Spleen (tissue), 11 donors: ENCODE measurements at regions not wholly inside any gene's neighbourhood (a gene's known extent, or its start where the extent isn't known, plus 50 kb on each side); places are given as distances from the start of the nearest gene placed in this dataset.

Source experiments
- DNase-seq: peaks from one replicate; pipeline ENCODE4 v3.0.0-alpha.2; 2020
- H3K27ac ChIP-seq, 8 donors: fragments of 200-600 bp; sonication (generic) in 7 of 8; 1 replicate in 4 of 8; 2 replicates in 4 of 8; pipeline versions ENCODE4 v1.5.0 to v1.8.0; 2016 to 2021; ENCODE audit warnings: inconsistent platforms in 4 of 8, mild to moderate bottlenecking in 4 of 8, moderate library complexity in 1 of 8
- H3K27me3 ChIP-seq, 7 donors: fragments of 200-600 bp; sonication (generic) in 6 of 7; replicated peaks in 1 of 7; 1 replicate in 4 of 7; 2 replicates in 3 of 7; pipeline versions ENCODE4 v1.5.0 to v1.8.0; 2016 to 2021; ENCODE audit warnings: inconsistent platforms in 3 of 7, mild to moderate bottlenecking in 1 of 7
- H3K36me3 ChIP-seq, 6 donors: fragments of 200-600 bp; sonication (generic) in 5 of 6; 1 replicate in 4 of 6; 2 replicates in 2 of 6; pipeline versions ENCODE4 v1.5.0 to v1.8.0; 2016 to 2021; ENCODE audit warnings: inconsistent platforms in 2 of 6
- H3K4me1 ChIP-seq, 6 donors: fragments of 200-600 bp; sonication (generic) in 5 of 6; 1 replicate in 3 of 6; 2 replicates in 3 of 6; pipeline versions ENCODE4 v1.5.0 to v1.8.0; 2016 to 2021; ENCODE audit warnings: inconsistent platforms in 3 of 6
- H3K4me3 ChIP-seq, 8 donors: fragments of 200-600 bp; sonication (generic) in 7 of 8; 1 replicate in 4 of 8; 2 replicates in 4 of 8; pipeline versions ENCODE4 v1.5.0 to v1.8.0; 2016 to 2021; ENCODE audit warnings: inconsistent platforms in 4 of 8, mild to moderate bottlenecking in 4 of 8, moderate library complexity in 2 of 8
- H3K9me3 ChIP-seq, 8 donors: fragments of 200-600 bp; sonication (generic) in 7 of 8; 1 replicate in 4 of 8; 2 replicates in 4 of 8; pipeline versions ENCODE4 v1.5.0 to v1.8.0; 2016 to 2021; ENCODE audit warnings: inconsistent platforms in 4 of 8
- CTCF ChIP-seq, 11 experiments: fragments of 200-600 bp in 7 of 11; fragments of 450-650 bp in 4 of 11; sonication (generic) in 4 of 11; IDR thresholded peaks in 8 of 11; conservative IDR thresholded peaks in 3 of 11; 1 replicate in 7 of 11; 2 replicates in 4 of 11; pipeline versions ENCODE4 v1.4.0 to v1.8.0; 2016 to 2021; ENCODE audit warnings: antibody characterized with exemption in 11 of 11, inconsistent platforms in 4 of 11, mild to moderate bottlenecking in 1 of 11
- POLR2A ChIP-seq, 3 donors: fragments of 450-650 bp; IDR thresholded peaks; one replicate each; pipeline ENCODE4 v1.5.1; 2017; ENCODE audit warnings: antibody characterized with exemption in 3 of 3, mild to moderate bottlenecking in 1 of 3
- POLR2AphosphoS5 ChIP-seq, 3 donors: sonication (generic); formaldehyde crosslinking; IDR thresholded peaks; one replicate each; pipeline ENCODE4 v1.5.1; 2017; ENCODE audit warnings: antibody characterized with exemption in 3 of 3
- WGBS, 5 donors: extraction: QIAGEN DNeasy Blood & Tissue Kit in 3 of 5; methylation state at CpG; one replicate each; pipeline versions ENCODE4 v1.1.5 to v1.1.7; 2013 to 2018; 5-methylcytosine and 5-hydroxymethylcytosine counted together
- intact Hi-C: fragments of 100-400 bp; cut with DNase I; formaldehyde crosslinking; loops from one replicate; pipeline ENCODE4 v1.15.0; 2023; ENCODE audit warnings: low total_unique reads
- donor health status: healthy with polysubstance abuse.
- donor health status: DM: no; HTN: no; CAD: no; lungs with moderate emphysema.
- donor health status: DM: no; HTN: no; CAD: no.
- donor health status: Bipolar disorder and iron deficiency.
- donor health status: healthy.
- donor health status: DM: no; HTN: no; CAD: no.
- donor health status: DM: yes; HTN: yes; CAD: no.

- Histone ChIP-seq H3K9me3 (no peaks in the 10 kb centered on the region), H3K36me3 (no peaks in the 10 kb centered on the region), H3K27me3 (no peaks in the 10 kb centered on the region), H3K27ac (no peak overlapping the region), H3K4me3 (no peak overlapping the region), H3K4me1 (no peaks in the 10 kb centered on the region)
- WGBS, 5 donors, result 57 to 85% (median 73%) methylated on average over 1 of the region's 1 CpG
- TF ChIP-seq CTCF (IDR thresholded peaks at IDR 0.05 in 8 of 11, conservative IDR thresholded peaks at IDR 0.05 in 3 of 11) (no peak), POLR2AphosphoS5 (IDR thresholded peaks at IDR 0.05) (no peak), POLR2A (IDR thresholded peaks at IDR 0.05) (no peak)
- no peak for DNase-seq
- intact Hi-C loops, result no loop called here
Measured at GRCh38 chr2:224325941-224326340, 76.0 kb downstream of the FAM124B start.

GRCh38 chr2:224324604-224325003, 77.3 kb downstream of the FAM124B start:
- TF ChIP-seq POLR2AphosphoS5 (IDR thresholded peaks at IDR 0.05) (no peak), POLR2A (IDR thresholded peaks at IDR 0.05) (no peak), CTCF (IDR thresholded peaks at IDR 0.05 in 8 of 11, conservative IDR thresholded peaks at IDR 0.05 in 3 of 11) (no peak)
- H3K36me3 ChIP-seq, result no peaks in the 10 kb centered on the region

GRCh38 chr2:224320660-224321059, 81.2 kb downstream of the FAM124B start:
- Histone ChIP-seq H3K27ac (no peak overlapping the region), H3K27me3 (peaks cover 0 to 11% (median 0%) of the 10 kb centered on the region in 7 donors), H3K9me3 (no peaks in the 10 kb centered on the region), H3K4me3 (no peak overlapping the region), H3K4me1 (no peaks in the 10 kb centered on the region), H3K36me3 (no peaks in the 10 kb centered on the region)
- no peak for TF ChIP-seq POLR2AphosphoS5 (IDR thresholded peaks at IDR 0.05)
- TF ChIP-seq CTCF (IDR thresholded peaks at IDR 0.05 in 8 of 11, conservative IDR thresholded peaks at IDR 0.05 in 3 of 11), result no peak
- TF ChIP-seq POLR2A (IDR thresholded peaks at IDR 0.05), result no peak
- 73 to 86% (median 80%) methylated on average over 1 of the region's 1 CpG for WGBS, 5 donors
- DNase-seq, result no peak
- intact Hi-C loops, result no loop called here

More at GRCh38 chr2:224324604-224325003, 77.3 kb downstream of the FAM124B start:
- Histone ChIP-seq H3K4me1 (no peaks in the 10 kb centered on the region), H3K27ac (no peak overlapping the region), H3K27me3 (peaks cover 0 to 4% (median 0%) of the 10 kb centered on the region in 7 donors), H3K9me3 (no peaks in the 10 kb centered on the region), H3K4me3 (no peak overlapping the region)
- DNase-seq, result no peak
- intact Hi-C loops, result no loop called here
- 82 to 89% (median 84%) methylated on average over 5 of the region's 5 CpGs for WGBS, 5 donors

- 69 to 88% (median 74%) methylated on average over 5 of the region's 5 CpGs for WGBS, 5 donors
- TF ChIP-seq POLR2A (IDR thresholded peaks at IDR 0.05) (no peak), CTCF (IDR thresholded peaks at IDR 0.05 in 8 of 11, conservative IDR thresholded peaks at IDR 0.05 in 3 of 11) (no peak), POLR2AphosphoS5 (IDR thresholded peaks at IDR 0.05) (no peak)
- intact Hi-C loops, result no loop called here
Measured at GRCh38 chr2:224319750-224320149, 82.2 kb downstream of the FAM124B start.

More at GRCh38 chr2:224319750-224320149, 82.2 kb downstream of the FAM124B start:
- no peak for DNase-seq
- Histone ChIP-seq H3K4me1 (no peaks in the 10 kb centered on the region), H3K27me3 (peaks cover 0 to 11% (median 0%) of the 10 kb centered on the region in 7 donors), H3K36me3 (no peaks in the 10 kb centered on the region), H3K9me3 (no peaks in the 10 kb centered on the region), H3K27ac (no peak overlapping the region), H3K4me3 (no peak overlapping the region)
